CD1c-positive myeloid dendritic cell (primary cell): ENCODE measurements at regions not wholly inside any gene's neighbourhood (a gene's known extent, or its start where the extent isn't known, plus 50 kb on each side); places are given as distances from the start of the nearest gene placed in this dataset.
A peak's percentile ranks its signal among the peaks of the same experiment; 100 is the strongest.

Source experiments
- DNase-seq: peaks from one replicate; pipeline ENCODE4 v3.0.0-alpha.2; 2016; ENCODE audit errors: extremely low spot score

DNA sequence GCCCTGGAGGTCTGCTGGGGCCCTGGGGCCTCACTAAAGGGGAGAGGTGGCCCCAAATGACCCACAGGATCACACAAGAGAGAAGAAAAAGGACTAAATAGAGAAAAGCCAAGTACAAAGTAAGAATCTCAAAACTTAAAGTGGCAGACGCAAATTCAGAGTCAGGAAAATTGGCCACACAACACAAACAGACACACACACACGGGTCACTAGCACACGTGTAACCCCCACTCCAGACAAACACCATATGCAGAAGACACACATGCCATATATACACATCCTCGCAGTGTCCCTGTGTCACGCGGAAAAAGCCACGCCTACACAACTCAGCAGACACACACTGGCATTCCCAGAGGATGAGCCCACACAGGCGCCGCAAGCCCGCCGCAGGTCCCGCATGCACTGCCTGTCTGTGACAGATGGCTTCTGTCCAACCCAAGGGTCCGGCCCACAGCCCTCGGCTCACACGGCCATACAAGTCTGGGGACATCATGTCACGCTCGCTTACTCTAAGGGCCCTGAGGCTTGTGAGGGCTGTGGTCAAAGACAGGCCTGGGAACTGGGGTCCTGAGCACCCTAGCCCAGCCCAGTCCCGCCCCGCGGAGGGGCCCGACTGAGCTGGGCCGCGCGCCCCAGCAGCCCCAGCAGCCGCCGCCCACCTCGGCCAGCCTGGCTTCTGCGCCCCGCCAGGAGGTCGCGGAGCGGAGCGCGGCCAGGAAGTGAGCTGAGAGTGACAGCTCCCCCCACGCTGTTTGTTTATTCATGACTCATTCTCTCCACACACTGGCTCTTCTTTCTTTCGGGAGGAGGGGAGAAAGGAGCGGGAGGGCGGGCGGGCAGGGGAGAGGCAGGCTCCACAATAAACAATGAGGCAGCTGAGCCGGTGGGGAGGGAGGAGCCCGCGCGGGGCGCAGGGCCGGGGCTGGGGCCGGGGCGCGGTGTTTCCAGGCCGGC lies 95.5 kb upstream of the ZMIZ1 start:
- DNase-seq: peak; percentile 94

DNA sequence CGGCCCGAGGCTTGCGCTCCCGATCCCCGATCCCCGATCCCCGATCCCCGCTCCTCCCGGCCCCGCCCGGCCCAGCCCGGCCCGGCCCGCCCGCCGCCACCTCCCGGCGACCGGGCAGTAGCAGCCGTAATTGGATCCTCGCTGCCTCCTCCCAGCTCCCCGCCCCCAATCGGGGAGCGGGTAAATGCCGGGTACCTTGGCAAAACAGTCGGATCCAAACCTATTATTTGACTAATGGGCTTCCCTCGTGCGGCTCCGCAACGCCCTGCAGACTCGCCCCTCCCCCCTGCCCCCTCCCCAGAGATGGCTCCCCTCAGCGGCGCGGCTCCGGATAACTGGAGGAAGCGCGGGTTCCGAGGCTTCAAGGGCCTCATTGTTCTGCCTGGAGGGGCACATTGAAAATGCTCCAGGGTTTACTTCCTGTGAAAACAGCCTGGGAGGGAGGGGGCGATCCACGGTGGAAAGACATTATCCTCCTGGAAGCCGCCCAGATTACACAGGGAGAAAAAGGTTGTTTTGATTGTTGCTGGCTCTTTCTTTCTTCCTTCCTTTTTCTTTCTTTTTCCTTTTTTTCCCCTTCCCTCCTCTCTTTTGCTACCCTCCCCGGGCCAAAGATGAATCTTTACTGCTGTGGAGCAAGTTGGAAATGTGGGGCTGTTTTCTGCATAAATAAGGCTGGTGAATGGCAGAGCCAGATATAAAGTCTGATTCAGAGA lies 94.7 kb upstream of the ZMIZ1 start:
- peak; percentile 60 for DNase-seq

DNA sequence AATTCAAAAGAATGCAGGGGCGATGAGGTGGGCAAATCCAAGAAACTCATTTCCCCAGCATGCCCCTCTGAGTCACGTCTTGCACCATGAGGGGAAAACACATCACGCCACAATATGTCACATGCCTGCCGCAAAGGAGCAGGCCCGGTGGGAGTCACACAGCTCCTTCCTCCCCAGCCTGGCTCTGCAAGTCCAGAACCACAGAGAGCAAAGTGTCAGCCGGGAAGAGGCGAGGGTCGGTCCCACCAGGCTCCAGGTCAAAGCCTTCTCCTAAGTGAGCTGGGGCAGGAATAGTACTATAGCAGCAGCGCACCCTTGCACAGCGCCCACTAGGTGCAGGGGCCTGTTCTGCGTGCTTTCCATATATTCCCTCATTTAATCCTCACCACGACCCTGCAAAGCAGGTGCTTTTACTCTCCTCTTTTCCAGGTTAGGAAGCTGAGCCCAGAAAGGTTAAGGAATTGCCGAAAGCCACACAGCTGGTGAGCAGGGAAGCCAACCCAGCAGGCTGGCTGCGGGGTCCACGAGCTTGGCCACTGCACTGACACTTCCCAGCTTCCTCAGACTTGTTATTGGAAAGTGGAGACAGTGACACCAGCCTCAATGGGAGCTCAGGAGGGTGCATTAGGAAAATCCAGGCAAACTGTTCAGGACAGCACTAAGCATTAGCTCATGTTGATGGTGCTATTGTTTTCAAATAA lies 94.0 kb upstream of the ZMIZ1 start:
- peak; percentile 95 for DNase-seq

DNA sequence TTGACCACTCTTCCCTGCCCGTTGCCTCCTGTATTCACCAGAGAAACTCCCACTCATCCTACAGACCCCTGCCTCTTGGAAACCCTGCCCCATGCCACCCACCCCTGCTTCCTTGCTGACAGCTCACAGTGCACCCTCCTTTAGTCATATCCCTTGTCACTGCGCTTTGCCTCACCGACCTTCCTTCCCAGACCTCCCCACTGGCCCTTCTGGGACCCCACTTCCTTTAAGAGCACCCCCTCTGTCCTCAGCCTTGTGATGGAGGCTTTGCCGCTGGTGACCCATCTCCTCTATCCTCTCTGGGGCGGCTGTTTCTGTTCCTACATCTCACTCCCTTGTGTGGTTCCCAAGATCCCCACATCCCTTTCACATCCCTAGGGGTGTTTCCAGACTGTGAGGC lies 92.8 kb upstream of the ZMIZ1 start:
- DNase-seq: peak; percentile 58

DNA sequence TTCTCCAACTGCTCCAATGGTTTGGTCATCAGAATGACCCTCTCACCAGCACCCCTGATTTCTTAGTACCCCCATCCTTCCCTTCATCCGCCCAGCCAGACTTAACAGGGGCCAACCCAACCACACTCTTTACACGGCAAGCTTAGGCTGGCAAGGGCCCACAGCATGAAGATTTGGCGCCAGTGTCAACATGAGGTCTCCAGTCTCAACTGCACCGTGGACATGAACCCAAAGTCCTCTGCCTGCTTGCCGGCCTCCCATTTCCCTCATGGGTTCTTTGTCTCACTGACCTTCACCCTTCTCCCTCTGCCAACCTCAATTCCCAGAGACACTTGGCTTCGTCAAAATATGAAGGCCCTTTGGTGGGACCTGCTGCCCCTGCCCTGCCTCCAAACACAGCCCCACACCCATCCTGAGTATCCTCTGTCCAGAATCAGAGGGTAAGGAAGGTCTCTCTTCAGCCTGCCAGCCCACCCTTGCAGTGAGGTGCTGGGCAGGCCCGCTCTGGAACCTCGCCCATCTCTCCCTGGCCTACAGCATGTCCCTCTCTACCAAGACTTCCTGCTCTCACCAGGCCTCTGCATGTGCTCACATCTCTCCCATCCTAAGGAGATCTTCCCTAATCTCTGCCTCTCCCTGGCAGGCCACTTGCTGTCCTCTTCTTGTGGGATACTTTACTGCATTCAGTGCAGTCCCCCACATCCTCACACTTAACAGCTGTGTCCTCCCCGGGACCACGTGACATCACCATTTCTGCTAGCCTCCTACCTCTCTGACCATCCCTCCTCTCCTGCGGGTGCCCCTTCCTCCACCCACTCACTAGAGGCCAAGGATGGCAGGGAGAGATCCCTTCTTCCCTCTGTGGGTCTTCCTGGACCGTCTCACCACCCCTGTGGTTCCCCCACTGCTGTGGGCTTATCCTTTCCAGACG lies 91.7 kb upstream of the ZMIZ1 start:
- peak; percentile 43 for DNase-seq

DNA sequence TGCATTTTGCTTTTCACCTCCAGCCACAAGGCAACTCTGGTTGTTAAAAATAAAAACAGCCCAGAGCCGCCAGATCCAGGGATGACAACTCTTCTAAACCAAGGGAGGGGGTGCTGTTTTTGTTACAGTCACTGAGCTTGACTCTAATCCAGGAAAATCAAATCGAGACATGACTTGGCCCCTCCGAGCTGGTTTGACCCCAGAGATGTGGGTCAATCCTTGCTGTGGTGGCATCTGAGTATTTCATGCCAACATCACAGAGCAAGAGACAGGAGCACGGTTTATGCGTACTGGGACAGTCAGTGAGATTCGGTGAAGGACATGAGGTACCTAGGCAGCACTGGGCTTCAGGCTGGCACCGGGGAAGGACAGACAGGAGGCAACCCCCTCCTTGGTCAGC lies 88.8 kb upstream of the ZMIZ1 start:
- no peak for DNase-seq

DNA sequence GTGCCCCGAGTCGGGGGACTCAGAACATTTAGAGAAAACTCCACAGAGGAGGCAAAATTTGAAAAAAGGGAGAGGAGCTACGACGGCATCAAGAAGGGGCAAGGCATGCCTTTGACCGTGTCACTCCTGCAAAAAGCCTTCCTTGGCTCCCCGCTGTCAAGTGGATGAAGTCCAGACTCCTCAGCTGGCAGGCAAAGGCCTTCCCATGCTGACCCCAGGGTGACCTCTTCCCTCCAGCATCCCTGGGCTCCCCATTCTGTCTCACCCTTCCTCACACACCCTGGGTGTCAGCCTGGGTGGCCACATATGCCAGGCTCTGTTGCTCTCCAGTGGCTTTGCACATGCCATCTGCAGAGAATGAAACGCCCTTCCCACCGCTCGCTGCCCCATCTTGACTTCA lies 88.4 kb upstream of the ZMIZ1 start:
- DNase-seq: no peak

DNA sequence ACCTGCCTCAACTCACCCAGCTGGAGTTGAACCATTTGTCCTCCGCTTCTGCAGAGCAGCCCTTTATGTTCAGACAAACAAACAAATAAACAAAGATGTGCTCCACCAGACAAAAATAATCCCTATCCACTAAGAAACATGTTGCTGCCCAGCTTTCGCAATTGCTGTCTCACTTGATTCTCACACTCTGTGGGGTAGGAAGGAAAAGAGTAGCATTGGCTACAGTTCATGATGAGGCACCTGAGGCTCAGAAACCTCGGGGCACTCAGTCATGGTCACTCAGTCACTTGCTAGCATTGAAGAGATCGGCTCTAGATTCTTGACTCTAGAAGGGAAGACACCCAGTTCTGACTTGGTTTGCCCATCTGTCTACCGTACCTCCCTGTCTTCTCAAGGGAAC lies 88.0 kb upstream of the ZMIZ1 start:
- no peak for DNase-seq

DNA sequence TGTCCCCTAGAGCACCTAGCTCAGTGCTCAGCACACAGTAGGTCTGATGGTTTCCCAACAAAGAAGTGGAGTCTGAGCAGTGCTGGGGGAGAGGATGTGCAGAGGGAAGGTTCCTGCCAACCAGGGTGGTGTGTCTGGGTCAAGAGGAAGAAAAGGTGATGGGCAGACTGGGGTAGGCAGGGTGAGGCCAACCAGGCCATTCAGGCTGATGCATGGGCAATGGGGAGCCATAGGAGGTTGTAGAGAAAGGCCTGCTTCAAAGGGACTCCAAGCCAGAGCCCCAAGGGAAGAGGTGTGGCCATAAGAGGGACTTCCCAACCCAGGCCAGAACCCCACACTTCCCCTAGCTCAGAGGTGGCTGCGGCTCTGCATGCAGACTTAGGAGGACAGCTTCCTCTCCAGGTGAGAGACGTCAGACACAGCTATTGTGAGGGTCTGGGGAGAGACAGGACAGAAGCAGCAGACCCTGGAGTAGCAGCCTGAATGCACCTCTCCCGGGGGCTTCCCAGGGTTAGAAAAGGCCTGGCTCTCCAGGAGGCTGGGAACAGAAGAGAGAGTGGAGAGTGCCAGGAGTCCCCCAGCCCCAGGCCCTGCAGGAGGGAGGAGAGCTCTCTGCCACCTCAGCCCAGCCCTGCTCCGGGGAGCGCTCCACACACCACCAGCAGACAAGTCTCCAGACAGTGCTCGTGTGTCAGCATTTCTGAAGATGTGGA lies 87.4 kb upstream of the ZMIZ1 start:
- DNase-seq: peak; percentile 59

DNA sequence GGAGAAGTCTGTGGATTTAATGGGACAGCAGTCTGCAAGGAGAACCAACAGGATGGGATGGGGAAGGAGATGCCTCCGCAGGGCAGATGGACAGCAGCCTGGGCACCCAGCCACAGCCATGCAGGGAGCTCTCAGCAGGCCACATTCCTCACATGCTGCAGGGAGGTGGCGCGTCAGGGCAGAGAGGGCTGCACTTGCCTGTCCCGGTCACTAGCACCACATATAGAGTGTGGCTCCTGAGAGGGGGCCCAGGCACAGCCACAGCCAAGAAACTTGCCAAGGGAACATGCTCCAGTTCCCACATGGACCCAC lies 86.8 kb upstream of the ZMIZ1 start:
- no peak for DNase-seq

DNA sequence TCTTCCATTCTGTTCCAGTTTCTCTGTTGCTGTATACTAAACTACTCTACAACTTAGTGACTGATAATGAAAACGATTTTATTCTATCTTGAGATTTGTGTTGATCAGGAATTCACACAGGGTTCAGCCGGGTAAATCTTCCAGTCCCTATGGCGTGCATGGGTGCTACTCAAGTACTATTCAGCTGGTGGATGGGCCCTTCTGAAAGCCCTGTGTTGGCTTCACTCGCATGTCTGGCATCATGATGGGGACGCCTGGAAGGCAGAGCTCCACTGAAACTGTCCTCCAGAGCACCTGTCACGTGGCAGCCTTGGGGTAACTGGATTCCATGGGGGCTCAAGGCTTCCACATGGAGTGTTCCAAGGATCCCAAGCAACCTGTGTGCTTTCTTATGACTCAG lies 86.0 kb upstream of the ZMIZ1 start:
- DNase-seq: no peak

DNA sequence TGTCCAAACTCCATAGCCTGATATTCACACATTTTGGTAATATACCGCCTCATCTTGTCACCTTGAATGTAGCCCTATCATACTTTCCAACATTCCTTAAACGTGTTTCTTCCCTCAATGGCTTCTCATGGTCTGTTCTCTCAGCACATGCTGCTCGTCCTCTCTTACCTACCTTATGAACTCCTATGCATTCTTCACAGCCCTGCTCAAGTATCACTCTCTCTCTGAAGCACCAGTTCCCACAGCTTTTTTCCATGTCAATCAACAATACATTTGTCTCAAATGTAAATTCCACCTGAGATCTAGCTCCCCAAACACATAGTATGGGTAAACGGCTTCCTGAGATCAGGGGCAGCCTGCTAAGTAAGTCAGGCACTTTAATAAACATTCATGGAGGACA lies 85.2 kb upstream of the ZMIZ1 start:
- DNase-seq: no peak

DNA sequence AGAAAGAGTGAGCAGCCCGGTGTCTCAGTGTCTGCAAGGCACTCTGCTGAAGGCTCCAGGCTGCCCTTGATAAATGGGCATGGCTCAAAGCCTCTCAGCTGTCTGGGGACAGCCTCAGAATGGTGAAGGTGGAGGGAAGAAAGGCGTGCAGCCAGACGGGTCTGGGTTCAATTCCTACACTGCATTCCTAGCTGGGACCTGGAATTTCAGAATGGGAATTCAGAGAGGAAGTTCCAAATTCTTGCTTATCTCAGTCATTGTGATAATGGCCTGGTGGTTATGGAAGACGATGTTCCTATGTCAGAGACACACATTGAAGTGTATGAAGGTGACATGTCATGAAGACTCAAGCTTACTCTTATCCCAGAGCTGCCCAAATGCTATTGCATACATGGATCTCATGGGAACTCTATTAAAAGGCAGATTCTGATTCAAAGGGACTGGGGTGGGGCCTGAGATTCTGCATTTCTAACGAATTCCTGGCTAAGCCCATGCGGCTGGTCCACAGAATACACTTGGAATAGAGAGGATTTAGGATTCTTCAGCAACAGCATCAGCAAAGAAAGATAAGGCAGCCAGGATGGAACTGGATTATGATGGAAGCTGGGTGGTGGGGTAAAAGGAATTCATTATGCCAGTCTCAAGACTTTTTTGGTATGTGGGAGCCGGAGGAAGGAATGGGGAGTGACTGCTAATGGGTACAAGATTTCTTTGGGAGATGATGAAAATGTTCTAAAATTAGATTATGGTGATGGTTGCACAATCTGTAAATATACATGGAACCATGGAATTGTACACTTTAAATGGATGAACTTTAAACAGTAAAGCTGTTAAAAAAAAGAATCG lies 82.6 kb upstream of the ZMIZ1 start:
- DNase-seq: no peak

DNA sequence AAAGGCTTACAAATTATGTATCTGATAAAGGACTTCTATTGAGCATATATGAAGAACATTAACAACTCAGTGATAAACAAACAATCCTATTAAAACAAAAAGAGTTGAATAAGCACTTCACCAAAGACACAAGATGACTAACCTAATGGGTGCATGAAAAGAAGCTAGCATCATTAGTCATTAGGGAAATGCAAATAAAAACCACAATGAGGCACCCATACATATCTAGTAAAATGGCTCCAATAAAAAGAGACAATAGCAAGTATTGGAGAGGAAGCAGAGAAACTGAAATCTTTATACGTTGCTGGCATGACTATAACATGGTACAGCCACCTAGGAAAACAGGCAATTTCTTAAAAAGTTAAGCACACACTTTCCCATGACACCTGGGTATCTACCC lies 77.6 kb upstream of the ZMIZ1 start:
- no peak for DNase-seq

DNA sequence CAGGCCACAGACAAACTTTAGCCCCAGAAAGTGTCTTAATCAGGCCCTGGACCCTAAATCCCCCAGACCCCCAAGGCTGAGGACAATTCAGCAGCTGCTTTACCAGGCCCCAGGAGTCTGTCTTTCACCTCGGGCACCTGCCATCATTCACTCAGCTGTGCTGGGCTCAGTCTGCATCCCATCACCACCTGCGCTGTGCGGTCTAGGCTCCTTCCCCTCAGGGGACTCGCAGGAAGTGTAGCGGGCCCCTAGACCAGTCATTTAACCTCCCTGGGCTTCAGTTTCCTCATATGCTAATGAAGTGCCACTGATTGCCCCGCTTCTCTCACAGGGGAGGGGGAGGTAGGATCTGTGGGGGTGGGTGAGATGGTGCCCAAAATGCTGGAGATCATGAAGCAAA lies 76.4 kb upstream of the ZMIZ1 start:
- no peak for DNase-seq

DNA sequence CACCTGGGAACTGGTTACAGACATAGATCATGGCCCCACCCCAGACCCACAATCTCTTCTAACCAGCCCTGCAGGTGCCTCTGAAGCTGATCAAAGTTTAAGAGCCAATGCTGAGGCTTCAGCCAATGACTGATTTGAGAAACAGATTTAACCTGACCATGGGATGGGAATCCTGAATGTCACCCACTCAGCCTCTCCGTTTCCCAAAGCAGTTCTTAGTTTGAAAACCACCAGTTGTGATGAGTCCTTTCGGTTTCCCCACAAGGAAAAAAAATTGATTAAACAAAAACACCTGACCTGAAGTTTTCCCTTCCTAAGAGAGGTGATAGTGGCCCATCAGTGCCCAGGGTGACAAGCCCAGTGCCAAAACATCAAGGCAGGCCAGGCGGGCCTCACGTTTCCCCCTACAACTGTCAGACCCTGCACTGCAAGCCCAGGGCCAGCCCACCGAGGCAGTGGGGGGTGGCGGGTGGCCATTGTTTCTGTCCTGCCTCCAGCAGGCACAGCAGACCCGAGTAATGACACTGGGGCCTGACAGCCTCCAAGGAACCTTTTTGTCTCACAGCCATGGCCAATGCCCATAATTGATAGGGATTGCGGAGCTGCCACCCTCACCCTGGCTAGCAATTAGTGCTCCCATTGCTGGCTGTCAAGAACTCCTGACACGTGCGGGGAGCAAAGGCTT lies 75.4 kb upstream of the ZMIZ1 start:
- DNase-seq: no peak

DNA sequence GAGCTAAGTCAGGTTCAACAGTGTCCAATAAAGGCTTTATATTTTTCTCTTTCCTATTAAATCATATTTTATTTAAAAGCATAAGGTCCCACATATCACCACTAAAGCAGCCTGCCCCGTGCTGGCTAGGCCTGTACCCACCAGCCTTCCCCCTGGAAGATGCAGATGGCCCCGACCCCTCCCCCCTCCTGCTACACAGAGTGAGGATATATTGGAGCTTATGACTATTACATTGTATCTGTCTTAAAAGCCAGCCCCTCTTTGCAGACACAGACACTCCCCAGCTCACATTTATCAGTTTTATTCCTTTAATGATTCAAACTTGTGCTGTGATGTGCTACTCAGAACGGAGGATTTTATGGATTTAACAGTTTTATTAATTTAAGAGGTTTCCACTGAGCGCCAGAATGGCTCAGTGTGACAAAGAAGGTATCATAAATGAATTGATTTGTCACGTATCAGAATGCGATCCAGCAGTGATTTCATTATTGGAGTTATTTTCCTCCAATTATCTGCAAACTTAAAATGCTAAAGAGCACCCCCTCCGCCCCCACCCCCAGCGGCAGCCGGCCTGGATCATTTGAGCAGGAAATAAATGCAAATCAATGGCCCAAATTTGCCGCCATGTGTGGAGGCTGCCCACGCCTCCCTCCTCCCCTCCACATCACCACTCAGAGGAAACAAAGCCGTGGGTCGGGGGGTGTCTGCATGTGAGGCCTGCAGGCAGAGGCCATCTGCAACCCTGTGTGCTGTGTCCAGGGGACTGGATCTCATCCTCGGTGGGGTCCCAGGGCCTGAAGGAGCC lies 72.6 kb upstream of the ZMIZ1 start:
- DNase-seq: no peak

DNA sequence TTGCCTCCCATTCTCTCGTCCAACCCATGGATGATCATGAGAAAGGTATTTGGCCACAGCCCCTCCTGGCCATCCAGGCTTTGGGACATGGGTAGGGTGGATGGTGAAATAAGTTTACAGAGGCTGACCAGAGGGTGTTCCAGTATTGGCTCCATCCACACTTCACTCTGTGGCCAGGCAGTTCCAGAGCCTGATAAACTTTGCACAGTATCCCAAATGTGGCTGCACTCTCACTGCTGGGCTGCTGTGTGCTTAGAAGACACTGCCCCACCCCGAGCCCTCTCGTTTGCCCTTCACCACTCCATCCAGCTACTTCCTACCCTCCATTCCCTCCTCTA lies 72.0 kb upstream of the ZMIZ1 start:
- DNase-seq: no peak
